CD14-positive monocyte (primary cell): ENCODE measurements at regions not wholly inside any gene's neighbourhood (a gene's known extent, or its start where the extent isn't known, plus 50 kb on each side); places are given as distances from the start of the nearest gene placed in this dataset.

Source experiments
- DNase-seq, 3 donors: peaks; one replicate each; pipeline ENCODE4 v3.0.0-alpha.2; 2011 to 2022
- H2AFZ ChIP-seq: 2 replicates; pipeline ENCODE4 v1.6.0; 2012; ENCODE audit warnings: mild to moderate bottlenecking, low read depth, low read length, inconsistent platforms; ENCODE audit not compliant: insufficient read depth, poor library complexity, severe bottlenecking
- H3K27ac ChIP-seq, 2 donors: 1 replicate in 1 of 2; 2 replicates in 1 of 2; pipeline ENCODE4 v1.5.1; 2012 to 2013; ENCODE audit warnings: low read length in 2 of 2, control low read depth in 1 of 2, inconsistent platforms in 1 of 2, low read depth in 1 of 2, mild to moderate bottlenecking in 1 of 2
- H3K27me3 ChIP-seq, 2 donors: one replicate each; pipeline versions ENCODE4 v1.6.0 to v1.6.1; 2011 to 2013; ENCODE audit warnings: low read length in 2 of 2; ENCODE audit not compliant: control insufficient read depth in 2 of 2, insufficient read depth in 2 of 2
- H3K36me3 ChIP-seq, 2 donors: replicated peaks in 1 of 2; 1 replicate in 1 of 2; 2 replicates in 1 of 2; pipeline versions ENCODE4 v1.5.1 to v1.6.1; 2012 to 2013; ENCODE audit warnings: low read length in 2 of 2, control low read depth in 1 of 2, inconsistent platforms in 1 of 2, mild to moderate bottlenecking in 1 of 2; ENCODE audit not compliant: insufficient read depth in 2 of 2, control insufficient read depth in 1 of 2
- H3K4me1 ChIP-seq, 2 donors: 1 replicate in 1 of 2; 2 replicates in 1 of 2; pipeline versions ENCODE4 v1.5.1 to v1.6.1; 2012 to 2013; ENCODE audit warnings: low read length in 2 of 2, control low read depth in 1 of 2, inconsistent platforms in 1 of 2, mild to moderate bottlenecking in 1 of 2, moderate library complexity in 1 of 2; ENCODE audit not compliant: insufficient read depth in 2 of 2, control insufficient read depth in 1 of 2
- H3K4me2 ChIP-seq: replicated peaks from 2 replicates; pipeline ENCODE3; 2012; ENCODE audit warnings: low read length, moderate library complexity, mild to moderate bottlenecking; ENCODE audit not compliant: poor library complexity, severe bottlenecking; ENCODE audit errors: extremely low read depth
- H3K4me3 ChIP-seq, 3 experiments: fragments of 200-600 bp in 1 of 3; sonication (generic) in 1 of 3; replicated peaks in 1 of 3; 1 replicate in 2 of 3; 2 replicates in 1 of 3; pipeline ENCODE4 v1.5.1; 2011 to 2013; ENCODE audit warnings: low read length in 3 of 3, mild to moderate bottlenecking in 3 of 3, control low read depth in 2 of 3, low read depth in 2 of 3, inconsistent platforms in 1 of 3, moderate library complexity in 1 of 3
- H3K79me2 ChIP-seq: 2 replicates; pipeline ENCODE4 v1.6.0; 2012; ENCODE audit warnings: mild to moderate bottlenecking, control low read depth, inconsistent platforms, low read length, moderate library complexity; ENCODE audit not compliant: insufficient read depth
- H3K9ac ChIP-seq: 2 replicates; pipeline ENCODE4 v1.6.0; 2017; ENCODE audit warnings: low read length, mild to moderate bottlenecking; ENCODE audit not compliant: insufficient read depth, poor library complexity, severe bottlenecking
- H3K9me3 ChIP-seq, 2 donors: replicated peaks in 1 of 2; 1 replicate in 1 of 2; 2 replicates in 1 of 2; pipeline versions ENCODE4 v1.5.1 to v1.6.1; 2012 to 2013; ENCODE audit warnings: low read length in 2 of 2, control low read depth in 1 of 2; ENCODE audit not compliant: control insufficient read depth in 1 of 2, insufficient read depth in 1 of 2
- H4K20me1 ChIP-seq: 2 replicates; pipeline ENCODE4 v1.6.0; 2012; ENCODE audit warnings: mild to moderate bottlenecking, low read length, control low read depth, moderate library complexity; ENCODE audit not compliant: insufficient read depth
- H3K27ac Mint-ChIP-seq, 7 donors: one replicate each; pipeline ENCODE4 v1.8.0; 2020; ENCODE audit warnings: mild to moderate bottlenecking in 7 of 7, mixed read lengths in 7 of 7, moderate library complexity in 6 of 7, inconsistent platforms in 2 of 7
- H3K27me3 Mint-ChIP-seq, 3 donors: one replicate each; pipeline ENCODE4 v1.8.0; 2021 to 2022; ENCODE audit warnings: low read depth in 3 of 3, mild to moderate bottlenecking in 3 of 3, mixed read lengths in 3 of 3, moderate library complexity in 3 of 3, inconsistent platforms in 1 of 3
- H3K36me3 Mint-ChIP-seq, 2 donors: one replicate each; pipeline ENCODE4 v1.8.0; 2020; ENCODE audit warnings: mixed read lengths in 2 of 2, inconsistent platforms in 1 of 2, mild to moderate bottlenecking in 1 of 2
- H3K4me1 Mint-ChIP-seq: one replicate; pipeline ENCODE4 v1.8.0; 2020; ENCODE audit warnings: mild to moderate bottlenecking, mixed read lengths
- H3K4me3 Mint-ChIP-seq, 2 donors: one replicate each; pipeline ENCODE4 v1.8.0; 2020; ENCODE audit warnings: mild to moderate bottlenecking in 2 of 2, mixed read lengths in 2 of 2, moderate library complexity in 1 of 2
- H3K9me3 Mint-ChIP-seq, 7 donors: one replicate each; pipeline ENCODE4 v1.8.0; 2020 to 2022; ENCODE audit warnings: mixed read lengths in 7 of 7, mild to moderate bottlenecking in 6 of 7, moderate library complexity in 6 of 7, inconsistent platforms in 2 of 7
- WGBS: methylation state at CpG from one replicate; pipeline ENCODE4 v1.1.5; 2013; ENCODE audit warnings: missing lambda C conversion rate; ENCODE audit not compliant: insufficient coverage; 5-methylcytosine and 5-hydroxymethylcytosine counted together
- intact Hi-C, 2 donors: fragments of 100-400 bp; cut with micrococcal nuclease; formaldehyde crosslinking; loops; one replicate each; pipeline versions ENCODE4 v1.15.0 to v1.15.1; 2023
- TF ChIP-seq, protein P1 (sequence below): fragments of 200-600 bp; IDR thresholded peaks from one replicate; pipeline ENCODE4 v1.8.0; 2022; ENCODE audit warnings: antibody characterized with exemption, mild to moderate bottlenecking

DNA sequence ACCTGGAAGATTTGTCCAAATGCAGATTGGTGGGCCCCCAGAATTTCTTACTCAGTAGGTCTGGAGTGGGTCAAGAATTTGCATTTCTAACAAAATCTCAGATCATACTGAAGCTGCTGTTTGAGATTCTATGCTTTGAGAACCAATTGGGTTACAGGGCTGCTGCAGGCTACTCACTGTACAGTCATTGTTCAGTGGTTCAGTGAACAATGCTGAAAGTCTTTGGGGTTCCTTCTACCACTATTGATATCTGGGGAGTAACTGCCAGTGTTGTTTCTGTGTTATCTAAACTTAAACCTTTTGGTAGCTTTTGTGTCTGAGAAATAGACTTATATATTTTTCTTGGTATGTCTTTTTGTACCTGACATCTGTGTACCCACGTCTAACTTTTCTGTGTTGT lies 187.5 kb downstream of the TANC2 start:
- Histone ChIP-seq H3K4me2 (no peak overlapping the region), H3K4me1 (peaks cover 9% of the 10 kb centered on the region in 2 donors), H3K9me3 (no peaks in the 10 kb centered on the region), H3K27ac (no peak overlapping the region), H3K79me2 (no peaks in the 10 kb centered on the region), H3K27me3 (no peaks in the 10 kb centered on the region), H3K36me3 (no peaks in the 10 kb centered on the region), H2AFZ (no peak overlapping the region), H3K4me3 (no peak overlapping the region), H3K9ac (no peak overlapping the region), H4K20me1 (no peaks in the 10 kb centered on the region)
- WGBS = no CpG with 5 or more reads among the region's 1 CpG
- H3K9me3 Mint-ChIP-seq = no peaks in the 10 kb centered on the region
- TF ChIP-seq, protein P1, sequence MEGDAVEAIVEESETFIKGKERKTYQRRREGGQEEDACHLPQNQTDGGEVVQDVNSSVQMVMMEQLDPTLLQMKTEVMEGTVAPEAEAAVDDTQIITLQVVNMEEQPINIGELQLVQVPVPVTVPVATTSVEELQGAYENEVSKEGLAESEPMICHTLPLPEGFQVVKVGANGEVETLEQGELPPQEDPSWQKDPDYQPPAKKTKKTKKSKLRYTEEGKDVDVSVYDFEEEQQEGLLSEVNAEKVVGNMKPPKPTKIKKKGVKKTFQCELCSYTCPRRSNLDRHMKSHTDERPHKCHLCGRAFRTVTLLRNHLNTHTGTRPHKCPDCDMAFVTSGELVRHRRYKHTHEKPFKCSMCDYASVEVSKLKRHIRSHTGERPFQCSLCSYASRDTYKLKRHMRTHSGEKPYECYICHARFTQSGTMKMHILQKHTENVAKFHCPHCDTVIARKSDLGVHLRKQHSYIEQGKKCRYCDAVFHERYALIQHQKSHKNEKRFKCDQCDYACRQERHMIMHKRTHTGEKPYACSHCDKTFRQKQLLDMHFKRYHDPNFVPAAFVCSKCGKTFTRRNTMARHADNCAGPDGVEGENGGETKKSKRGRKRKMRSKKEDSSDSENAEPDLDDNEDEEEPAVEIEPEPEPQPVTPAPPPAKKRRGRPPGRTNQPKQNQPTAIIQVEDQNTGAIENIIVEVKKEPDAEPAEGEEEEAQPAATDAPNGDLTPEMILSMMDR = no peak
- no peak for DNase-seq
- no peaks in the 10 kb centered on the region for H3K27me3 Mint-ChIP-seq
- H3K36me3 Mint-ChIP-seq = no peaks in the 10 kb centered on the region
- intact Hi-C loops = no loop called here
- H3K4me1 Mint-ChIP-seq = peaks cover 7% of the 10 kb centered on the region
- no peak overlapping the region for H3K27ac Mint-ChIP-seq
- H3K4me3 Mint-ChIP-seq = no peak overlapping the region

DNA sequence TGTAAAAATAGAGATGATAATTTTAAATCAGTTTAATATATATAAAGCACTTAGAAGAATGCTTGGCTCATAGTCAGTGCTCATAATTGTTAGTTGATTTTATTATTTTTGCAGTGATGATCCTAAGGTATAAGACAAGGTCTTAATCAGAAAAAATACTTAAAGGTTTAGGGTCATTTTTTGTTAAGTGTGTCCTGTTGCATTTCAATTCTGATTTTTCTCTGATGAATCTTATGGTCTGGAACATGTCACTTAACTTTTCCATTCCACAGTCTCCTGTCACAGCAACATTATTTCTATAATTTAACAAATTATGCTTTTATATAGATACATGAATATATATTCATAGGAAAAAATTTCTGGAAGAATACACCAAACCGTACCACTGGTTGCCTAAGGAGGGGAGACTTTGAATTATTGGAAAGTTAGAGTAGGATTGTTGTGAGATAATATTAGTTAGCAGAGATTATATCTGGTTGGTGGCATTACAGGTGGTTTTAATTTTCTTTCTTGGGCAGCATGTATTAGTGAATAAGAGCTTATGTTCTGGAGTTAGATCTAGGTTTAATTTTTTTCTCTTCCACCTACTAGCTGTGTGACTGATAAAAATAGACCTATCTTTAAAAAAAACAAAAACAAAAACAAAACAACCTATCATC lies 188.7 kb downstream of the TANC2 start:
- peaks cover 0 to 3% (median 0%) of the 10 kb centered on the region in 7 donors for H3K9me3 Mint-ChIP-seq
- no peaks in the 10 kb centered on the region for H3K27me3 Mint-ChIP-seq
- H3K36me3 Mint-ChIP-seq = no peaks in the 10 kb centered on the region
- intact Hi-C loops = no loop called here
- peaks cover 7% of the 10 kb centered on the region for H3K4me1 Mint-ChIP-seq
- TF ChIP-seq, protein P1 = no peak
- Histone ChIP-seq H4K20me1 (no peaks in the 10 kb centered on the region), H3K4me1 (peaks cover 9% of the 10 kb centered on the region in 2 donors), H2AFZ (no peak overlapping the region), H3K9ac (no peak overlapping the region), H3K4me2 (no peak overlapping the region), H3K27ac (no peak overlapping the region), H3K79me2 (no peaks in the 10 kb centered on the region), H3K36me3 (no peaks in the 10 kb centered on the region), H3K27me3 (no peaks in the 10 kb centered on the region), H3K9me3 (no peaks in the 10 kb centered on the region), H3K4me3 (no peak overlapping the region)
- no peak for DNase-seq
- H3K4me3 Mint-ChIP-seq = no peak overlapping the region
- WGBS = no CpG with 5 or more reads among the region's 1 CpG
- H3K27ac Mint-ChIP-seq = no peak overlapping the region
